Prostate gland (tissue), 2 donors: ENCODE measurements at regions not wholly inside any gene's neighbourhood (a gene's known extent, or its start where the extent isn't known, plus 50 kb on each side); places are given as distances from the start of the nearest gene placed in this dataset.

Source experiments
- DNase-seq: peaks from one replicate; pipeline ENCODE4 v3.0.0-alpha.2; 2019; ENCODE audit warnings: low spot score
- H3K27ac ChIP-seq, 2 donors: fragments of 200-600 bp; sonication (generic); 2 replicates each; pipeline ENCODE4 v1.5.1; 2017 to 2019
- H3K27me3 ChIP-seq: fragments of 200-600 bp; sonication (generic); replicated peaks from 2 replicates; pipeline ENCODE4 v1.5.1; 2019; ENCODE audit not compliant: insufficient read depth
- H3K36me3 ChIP-seq, 2 donors: fragments of 200-600 bp; sonication (generic); 1 replicate in 1 of 2; 2 replicates in 1 of 2; pipeline versions ENCODE4 v1.5.1 to v1.8.1; 2017 to 2019
- H3K4me1 ChIP-seq: fragments of 200-600 bp; sonication (generic); replicated peaks from 2 replicates; pipeline ENCODE4 v1.5.1; 2019
- H3K4me3 ChIP-seq, 2 donors: fragments of 200-600 bp; sonication (generic); 2 replicates each; pipeline ENCODE4 v1.5.1; 2017 to 2019
- H3K9me3 ChIP-seq: fragments of 200-600 bp; sonication (generic); 2 replicates; pipeline ENCODE4 v1.5.1; 2017
- POLR2A ChIP-seq: fragments of 450-650 bp; IDR thresholded peaks from one replicate; pipeline ENCODE4 v1.6.1; 2016; ENCODE audit warnings: antibody characterized with exemption, mild to moderate bottlenecking
- POLR2AphosphoS5 ChIP-seq: sonication (generic); formaldehyde crosslinking; IDR thresholded peaks from one replicate; pipeline ENCODE4 v1.6.1; 2017; ENCODE audit warnings: antibody characterized with exemption
- WGBS: methylation state at CpG from one replicate; pipeline ENCODE4 v1.1.5; 2018; 5-methylcytosine and 5-hydroxymethylcytosine counted together
- intact Hi-C: fragments of 100-400 bp; cut with DNase I; formaldehyde crosslinking; loops from one replicate; pipeline ENCODE4 v1.14.2; 2022
- TF ChIP-seq, protein P1 (sequence below), 4 experiments: fragments of 200-600 bp in 2 of 4; fragments of 450-650 bp in 2 of 4; sonication (generic) in 2 of 4; IDR thresholded peaks; 1 replicate in 3 of 4; 2 replicates in 1 of 4; pipeline ENCODE4 v1.5.1; 2016 to 2019; ENCODE audit warnings: antibody characterized with exemption in 4 of 4, mild to moderate bottlenecking in 2 of 4, moderate library complexity in 2 of 4

- Histone ChIP-seq H3K4me3 (no peak overlapping the region), H3K9me3 (no peaks in the 10 kb centered on the region), H3K36me3 (no peaks in the 10 kb centered on the region), H3K27ac (no peak overlapping the region), H3K4me1 (no peaks in the 10 kb centered on the region), H3K27me3 (no peaks in the 10 kb centered on the region)
- intact Hi-C loops, result no loop called here
- no peak for DNase-seq
- WGBS, result 62% methylated on average over 31 of the region's 31 CpGs
- TF ChIP-seq POLR2AphosphoS5 (no peak), POLR2A (no peak)
- TF ChIP-seq, protein P1, sequence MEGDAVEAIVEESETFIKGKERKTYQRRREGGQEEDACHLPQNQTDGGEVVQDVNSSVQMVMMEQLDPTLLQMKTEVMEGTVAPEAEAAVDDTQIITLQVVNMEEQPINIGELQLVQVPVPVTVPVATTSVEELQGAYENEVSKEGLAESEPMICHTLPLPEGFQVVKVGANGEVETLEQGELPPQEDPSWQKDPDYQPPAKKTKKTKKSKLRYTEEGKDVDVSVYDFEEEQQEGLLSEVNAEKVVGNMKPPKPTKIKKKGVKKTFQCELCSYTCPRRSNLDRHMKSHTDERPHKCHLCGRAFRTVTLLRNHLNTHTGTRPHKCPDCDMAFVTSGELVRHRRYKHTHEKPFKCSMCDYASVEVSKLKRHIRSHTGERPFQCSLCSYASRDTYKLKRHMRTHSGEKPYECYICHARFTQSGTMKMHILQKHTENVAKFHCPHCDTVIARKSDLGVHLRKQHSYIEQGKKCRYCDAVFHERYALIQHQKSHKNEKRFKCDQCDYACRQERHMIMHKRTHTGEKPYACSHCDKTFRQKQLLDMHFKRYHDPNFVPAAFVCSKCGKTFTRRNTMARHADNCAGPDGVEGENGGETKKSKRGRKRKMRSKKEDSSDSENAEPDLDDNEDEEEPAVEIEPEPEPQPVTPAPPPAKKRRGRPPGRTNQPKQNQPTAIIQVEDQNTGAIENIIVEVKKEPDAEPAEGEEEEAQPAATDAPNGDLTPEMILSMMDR (IDR thresholded peaks at IDR 0.05), result no peak
Observed at GRCh38 chr22:48939441-48940265, 888.0 kb downstream of the BRD1 start.

- no peak for TF ChIP-seq POLR2AphosphoS5
- TF ChIP-seq, protein P1 (IDR thresholded peaks at IDR 0.05), result no peak
- TF ChIP-seq POLR2A, result no peak
- Histone ChIP-seq H3K4me1 (no peaks in the 10 kb centered on the region), H3K36me3 (no peaks in the 10 kb centered on the region), H3K9me3 (no peaks in the 10 kb centered on the region), H3K27me3 (no peaks in the 10 kb centered on the region), H3K27ac (no peak overlapping the region), H3K4me3 (no peak overlapping the region)
- intact Hi-C loops, result no loop called here
- 76% methylated on average over 8 of the region's 8 CpGs for whole genome bisulfite sequencing
- no peak for DNase-seq
Observed at GRCh38 chr22:48938741-48939140, 888.9 kb downstream of the BRD1 start.

GRCh38 chr22:48937032-48937639 lies 890.5 kb downstream of the BRD1 start:
- no peaks in the 10 kb centered on the region for H3K36me3 ChIP-seq
- no peaks in the 10 kb centered on the region for H3K9me3 ChIP-seq
- no peak for DNase-seq
- no peaks in the 10 kb centered on the region for H3K4me1 ChIP-seq
- TF ChIP-seq, protein P1 (IDR thresholded peaks at IDR 0.05), result no peak
- TF ChIP-seq POLR2A (no peak), POLR2AphosphoS5 (no peak)
- intact Hi-C loops, result no loop called here
- H3K27me3 ChIP-seq, result no peaks in the 10 kb centered on the region
- 43% methylated on average over 12 of the region's 12 CpGs for WGBS
- H3K27ac ChIP-seq, result no peak overlapping the region
- no peak overlapping the region for H3K4me3 ChIP-seq

DNA sequence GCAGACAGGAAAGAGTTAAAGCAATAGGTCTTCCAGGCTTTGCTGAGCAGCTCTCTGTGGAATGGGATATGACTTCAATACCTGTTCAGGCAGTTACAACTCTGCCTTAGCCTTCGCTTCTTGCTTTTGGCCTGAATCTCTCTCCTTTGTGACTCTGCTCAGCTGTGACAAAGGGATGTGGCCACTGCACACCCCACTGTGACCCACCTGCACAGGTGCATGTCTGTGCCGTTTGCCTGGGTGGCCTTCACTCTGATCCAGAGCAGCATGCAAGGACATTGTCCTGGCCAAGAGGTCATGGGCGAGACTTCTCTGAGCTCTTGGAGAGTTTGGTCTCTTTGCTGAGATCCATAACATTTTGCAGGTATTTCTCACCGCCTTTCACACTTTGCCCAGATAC lies 891.3 kb downstream of the BRD1 start:
- Histone ChIP-seq H3K4me1 (no peaks in the 10 kb centered on the region), H3K27me3 (no peaks in the 10 kb centered on the region), H3K9me3 (no peaks in the 10 kb centered on the region), H3K4me3 (no peak overlapping the region), H3K36me3 (no peaks in the 10 kb centered on the region), H3K27ac (no peak overlapping the region)
- WGBS, result 87% methylated on average over 4 of the region's 4 CpGs
- no peak for DNase-seq
- TF ChIP-seq POLR2A, result no peak
- TF ChIP-seq POLR2AphosphoS5, result no peak
- TF ChIP-seq, protein P1 (IDR thresholded peaks at IDR 0.05), result no peak
- intact Hi-C loops, result no loop called here

- no peaks in the 10 kb centered on the region for H3K27me3 ChIP-seq
- TF ChIP-seq, protein P1 (IDR thresholded peaks at IDR 0.05), result no peak
- TF ChIP-seq POLR2A (no peak), POLR2AphosphoS5 (no peak)
- intact Hi-C loops, result no loop called here
- H3K4me1 ChIP-seq, result no peaks in the 10 kb centered on the region
- no peak overlapping the region for H3K4me3 ChIP-seq
- H3K9me3 ChIP-seq, result no peaks in the 10 kb centered on the region
- DNase-seq, result no peak
- 80% methylated on average over 1 of the region's 1 CpG for WGBS
- no peaks in the 10 kb centered on the region for H3K36me3 ChIP-seq
- no peak overlapping the region for H3K27ac ChIP-seq
Observed at GRCh38 chr22:48934446-48934845, 893.2 kb downstream of the BRD1 start.
